ENCODE measurements at regions not wholly inside any gene's neighbourhood (a gene's known extent, or its start where the extent isn't known, plus 50 kb on each side); places are given as distances from the start of the nearest gene placed in this dataset.

DNA sequence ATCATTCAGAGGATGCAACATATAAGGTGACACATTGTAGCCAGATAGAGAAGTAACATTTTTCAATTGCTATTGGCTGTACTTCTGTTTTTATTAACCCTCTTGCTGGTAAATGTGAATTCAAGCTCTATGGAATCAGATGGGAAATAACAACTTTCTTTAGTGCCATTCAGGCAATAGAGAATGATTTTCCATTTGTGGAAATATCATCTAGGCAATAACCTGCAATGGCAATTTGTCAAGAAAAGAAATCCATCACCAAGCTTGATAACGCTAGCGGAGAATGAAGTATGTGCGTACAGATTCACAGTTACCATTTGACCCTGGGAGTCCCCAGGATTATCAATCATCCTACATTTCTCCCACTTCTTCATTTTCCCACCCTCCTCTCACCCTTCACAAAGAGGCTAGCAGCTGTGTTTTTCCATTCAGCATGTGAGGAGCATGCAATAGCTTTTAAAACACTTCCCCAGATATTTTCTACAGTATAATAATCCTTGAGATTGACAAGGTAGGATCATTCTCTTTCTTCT, 569.7 kb upstream of the KLF12 start:
- no peaks in the 10 kb centered on the region for H3K4me1 ChIP-seq (ENCODE audit: control insufficient read depth in 2 of 2, insufficient read depth in 2 of 2, low read length in 2 of 2)
- no peak overlapping the region for H3K27ac ChIP-seq (ENCODE audit: low read depth in 2 of 2, low read length in 2 of 2)
- H3K27me3 ChIP-seq (ENCODE audit: control insufficient read depth in 2 of 2, insufficient read depth in 2 of 2, low read length in 2 of 2) = no peaks in the 10 kb centered on the region
- H3K9me3 ChIP-seq (ENCODE audit: control insufficient read depth in 2 of 2, low read length in 2 of 2) = no peaks in the 10 kb centered on the region
- no peak overlapping the region for H3K4me3 ChIP-seq (ENCODE audit: low read length in 2 of 2)
- no peaks in the 10 kb centered on the region for H3K36me3 ChIP-seq (ENCODE audit: control insufficient read depth in 2 of 2, insufficient read depth in 2 of 2, low read length in 2 of 2)
- no peak overlapping the region for H3K9ac ChIP-seq (ENCODE audit: low read depth in 1 of 2, low read length in 2 of 2)

DNA sequence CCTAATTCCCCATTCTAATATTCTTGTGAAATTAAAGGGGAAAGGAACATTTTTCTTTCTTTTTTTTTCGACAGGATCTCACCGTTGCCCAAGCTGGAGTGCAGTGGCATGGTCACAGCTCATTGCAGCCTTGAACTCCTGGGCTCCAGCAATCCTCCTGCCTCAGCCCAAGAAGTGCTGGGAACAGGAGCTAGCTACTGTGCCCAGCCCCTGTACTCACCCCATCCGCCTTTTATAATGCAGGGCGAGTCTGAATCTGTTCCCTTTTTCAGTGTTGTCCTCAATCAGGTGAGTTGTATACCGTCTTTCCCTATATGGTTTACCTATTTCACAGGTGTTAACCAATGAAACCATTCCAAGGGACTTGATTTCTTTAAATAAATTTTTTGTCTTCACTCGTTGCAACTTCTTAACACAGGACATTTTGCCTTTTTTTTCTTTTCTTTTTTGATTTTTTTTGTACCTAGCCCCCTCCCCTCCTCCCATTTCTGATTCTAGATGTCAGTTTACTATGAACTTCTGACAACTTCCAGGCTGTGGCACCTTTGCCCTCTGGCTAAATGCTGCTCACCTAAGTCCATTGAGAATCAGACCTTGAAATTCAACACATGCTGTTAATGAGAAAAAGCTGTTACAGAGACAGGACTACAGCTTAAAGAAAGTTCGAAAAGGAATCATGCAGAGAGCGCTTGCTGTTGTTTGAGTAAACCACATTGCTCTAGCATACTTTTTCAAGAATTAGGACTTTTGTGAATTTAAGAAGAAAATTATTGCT, 562.1 kb upstream of the KLF12 start:
- no peaks in the 10 kb centered on the region for H3K36me3 ChIP-seq (ENCODE audit: control insufficient read depth in 2 of 2, insufficient read depth in 2 of 2, low read length in 2 of 2)
- no peaks in the 10 kb centered on the region for H3K9me3 ChIP-seq (ENCODE audit: control insufficient read depth in 2 of 2, low read length in 2 of 2)
- no peaks in the 10 kb centered on the region for H3K27me3 ChIP-seq (ENCODE audit: control insufficient read depth in 2 of 2, insufficient read depth in 2 of 2, low read length in 2 of 2)
- H3K4me1 ChIP-seq (ENCODE audit: control insufficient read depth in 2 of 2, insufficient read depth in 2 of 2, low read length in 2 of 2) = no peaks in the 10 kb centered on the region
- H3K4me3 ChIP-seq (ENCODE audit: low read length in 2 of 2) = no peak overlapping the region
- no peak overlapping the region for H3K9ac ChIP-seq (ENCODE audit: low read depth in 1 of 2, low read length in 2 of 2)
- no peak overlapping the region for H3K27ac ChIP-seq (ENCODE audit: low read depth in 2 of 2, low read length in 2 of 2)

DNA sequence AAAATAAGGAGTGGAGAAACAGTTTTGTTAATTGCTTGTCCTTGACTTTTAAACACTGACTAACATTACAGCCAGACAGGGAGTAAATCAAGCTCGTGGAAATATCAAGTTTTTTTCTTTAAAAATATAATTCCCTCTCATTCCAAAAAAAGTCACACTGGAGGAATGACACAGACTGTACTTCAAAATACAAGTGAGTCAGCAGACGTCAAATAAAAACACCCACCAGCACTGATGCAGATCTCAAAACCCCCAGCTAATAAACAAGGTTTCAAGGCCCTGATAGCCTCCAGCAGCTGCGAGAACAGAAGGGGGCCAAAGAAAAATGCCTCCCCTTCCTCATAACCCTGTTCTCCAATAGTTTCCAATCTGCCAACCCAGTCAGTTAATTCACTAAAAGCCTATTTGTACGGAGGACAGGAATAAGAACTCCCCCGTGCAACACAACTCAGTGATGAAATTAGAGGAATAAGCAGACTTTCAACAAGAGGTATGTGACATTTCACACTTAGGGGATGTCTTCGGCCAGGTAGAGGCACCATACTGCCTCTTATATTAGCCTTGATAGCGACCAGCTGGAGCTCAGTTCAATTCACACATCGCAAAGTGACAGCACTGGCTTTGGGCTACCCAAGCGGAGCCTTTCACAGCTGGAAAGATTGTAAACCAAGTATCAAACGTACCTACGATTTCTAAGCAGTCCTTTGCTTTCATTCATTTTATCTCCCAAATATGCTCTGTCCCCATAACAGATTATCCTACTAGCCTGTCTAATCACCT, 561.0 kb upstream of the KLF12 start:
- H3K27me3 ChIP-seq (ENCODE audit: control insufficient read depth in 2 of 2, insufficient read depth in 2 of 2, low read length in 2 of 2) = no peaks in the 10 kb centered on the region
- no peak overlapping the region for H3K4me3 ChIP-seq (ENCODE audit: low read length in 2 of 2)
- H3K27ac ChIP-seq (ENCODE audit: low read depth in 2 of 2, low read length in 2 of 2) = no peak overlapping the region
- no peaks in the 10 kb centered on the region for H3K4me1 ChIP-seq (ENCODE audit: control insufficient read depth in 2 of 2, insufficient read depth in 2 of 2, low read length in 2 of 2)
- H3K9me3 ChIP-seq (ENCODE audit: control insufficient read depth in 2 of 2, low read length in 2 of 2) = no peaks in the 10 kb centered on the region
- H3K9ac ChIP-seq (ENCODE audit: low read depth in 1 of 2, low read length in 2 of 2) = no peak overlapping the region
- H3K36me3 ChIP-seq (ENCODE audit: control insufficient read depth in 2 of 2, insufficient read depth in 2 of 2, low read length in 2 of 2) = no peaks in the 10 kb centered on the region

DNA sequence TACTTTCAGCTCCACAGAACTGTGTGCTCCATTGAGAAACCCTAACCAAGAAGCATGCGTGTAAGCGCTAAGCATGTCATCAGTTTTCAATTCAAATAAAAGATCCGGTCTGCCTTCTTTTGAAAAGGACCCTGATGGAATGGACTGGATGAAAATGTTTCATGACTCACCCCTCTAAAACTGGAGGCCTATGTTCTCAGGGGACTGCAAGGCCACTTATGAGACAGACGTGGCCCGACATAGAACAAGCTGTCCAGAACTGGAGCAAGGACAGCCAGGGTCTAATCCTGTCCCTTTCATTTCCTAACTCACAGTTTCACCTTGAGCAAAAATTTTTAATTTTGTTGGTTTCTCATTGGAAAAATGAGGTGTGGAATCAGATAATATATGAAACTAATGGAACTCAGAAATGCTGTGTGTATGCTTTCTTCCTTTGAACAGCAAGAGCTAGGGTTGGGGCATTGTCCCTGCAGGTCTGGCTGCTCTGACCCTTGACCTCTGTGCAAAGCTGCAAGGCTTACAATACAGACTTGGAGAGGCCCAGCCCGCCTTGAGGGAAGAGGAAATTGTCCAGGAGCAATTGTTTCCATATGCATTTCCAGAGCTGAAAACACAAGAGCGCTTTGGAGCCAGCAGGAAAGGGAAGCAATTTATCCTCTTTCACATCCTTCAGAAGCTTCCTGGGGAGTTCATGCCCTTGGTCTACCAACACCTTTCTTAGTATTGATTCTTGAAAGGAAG, 553.4 kb upstream of the KLF12 start:
- Histone ChIP-seq H3K9ac (ENCODE audit: low read depth in 1 of 2, low read length in 2 of 2) (no peak overlapping the region), H3K27ac (ENCODE audit: low read depth in 2 of 2, low read length in 2 of 2) (no peak overlapping the region), H3K9me3 (ENCODE audit: control insufficient read depth in 2 of 2, low read length in 2 of 2) (no peaks in the 10 kb centered on the region), H3K4me3 (ENCODE audit: low read length in 2 of 2) (no peak overlapping the region), H3K27me3 (ENCODE audit: control insufficient read depth in 2 of 2, insufficient read depth in 2 of 2, low read length in 2 of 2) (no peaks in the 10 kb centered on the region), H3K36me3 (ENCODE audit: control insufficient read depth in 2 of 2, insufficient read depth in 2 of 2, low read length in 2 of 2) (no peaks in the 10 kb centered on the region), H3K4me1 (ENCODE audit: control insufficient read depth in 2 of 2, insufficient read depth in 2 of 2, low read length in 2 of 2) (no peaks in the 10 kb centered on the region)

DNA sequence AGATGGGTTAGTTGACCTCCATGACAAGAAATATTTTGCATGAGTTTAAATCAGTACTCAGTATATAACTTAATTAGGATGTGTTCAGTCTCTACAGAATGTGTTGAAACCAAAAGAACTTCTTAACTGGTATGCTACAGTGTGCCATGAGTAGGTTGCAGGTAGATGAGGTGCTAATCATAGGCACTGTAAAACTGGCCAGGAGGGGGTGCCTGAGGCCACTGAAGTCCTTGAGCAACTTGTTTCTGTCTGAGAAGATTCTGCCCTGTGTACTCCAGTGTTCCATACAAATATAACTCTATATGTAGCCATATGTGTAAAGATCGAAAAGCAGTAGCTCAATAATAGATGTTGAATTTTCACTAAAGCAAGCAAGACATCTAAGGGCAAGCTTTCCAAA, 549.2 kb upstream of the KLF12 start:
- H3K36me3 ChIP-seq (ENCODE audit: control insufficient read depth in 2 of 2, insufficient read depth in 2 of 2, low read length in 2 of 2) = no peaks in the 10 kb centered on the region

DNA sequence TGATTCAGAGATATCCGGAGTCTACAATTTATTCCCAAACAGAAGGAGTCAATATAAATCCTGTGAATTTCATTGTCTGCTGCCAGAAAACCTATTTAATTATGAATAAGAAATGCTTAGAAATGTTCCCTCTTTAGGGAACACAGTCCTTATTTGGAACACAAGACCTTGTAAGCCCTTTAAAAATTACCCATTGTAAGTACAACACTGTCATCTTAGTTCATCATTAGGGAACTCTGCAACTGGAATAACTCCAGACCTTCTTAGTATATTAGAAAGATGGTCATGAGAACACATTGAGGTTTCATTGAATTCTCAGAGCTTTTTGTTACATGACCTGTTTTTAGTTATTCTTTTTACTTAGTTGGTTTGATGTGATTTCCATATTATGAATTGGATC, 548.5 kb upstream of the KLF12 start:
- H3K27me3 ChIP-seq (ENCODE audit: control insufficient read depth in 2 of 2, insufficient read depth in 2 of 2, low read length in 2 of 2) = no peaks in the 10 kb centered on the region
- H3K36me3 ChIP-seq (ENCODE audit: control insufficient read depth in 2 of 2, insufficient read depth in 2 of 2, low read length in 2 of 2) = no peaks in the 10 kb centered on the region
- H3K9ac ChIP-seq (ENCODE audit: low read depth in 1 of 2, low read length in 2 of 2) = no peak overlapping the region
- no peaks in the 10 kb centered on the region for H3K9me3 ChIP-seq (ENCODE audit: control insufficient read depth in 2 of 2, low read length in 2 of 2)
- no peaks in the 10 kb centered on the region for H3K4me1 ChIP-seq (ENCODE audit: control insufficient read depth in 2 of 2, insufficient read depth in 2 of 2, low read length in 2 of 2)
- H3K27ac ChIP-seq (ENCODE audit: low read depth in 2 of 2, low read length in 2 of 2) = no peak overlapping the region
- no peak overlapping the region for H3K4me3 ChIP-seq (ENCODE audit: low read length in 2 of 2)

More for the DNA sequence above, 549.2 kb upstream of the KLF12 start:
- Histone ChIP-seq H3K4me3 (ENCODE audit: low read length in 2 of 2) (no peak overlapping the region), H3K9me3 (ENCODE audit: control insufficient read depth in 2 of 2, low read length in 2 of 2) (no peaks in the 10 kb centered on the region), H3K27ac (ENCODE audit: low read depth in 2 of 2, low read length in 2 of 2) (no peak overlapping the region), H3K4me1 (ENCODE audit: control insufficient read depth in 2 of 2, insufficient read depth in 2 of 2, low read length in 2 of 2) (no peaks in the 10 kb centered on the region), H3K9ac (ENCODE audit: low read depth in 1 of 2, low read length in 2 of 2) (no peak overlapping the region), H3K27me3 (ENCODE audit: control insufficient read depth in 2 of 2, insufficient read depth in 2 of 2, low read length in 2 of 2) (no peaks in the 10 kb centered on the region)

DNA sequence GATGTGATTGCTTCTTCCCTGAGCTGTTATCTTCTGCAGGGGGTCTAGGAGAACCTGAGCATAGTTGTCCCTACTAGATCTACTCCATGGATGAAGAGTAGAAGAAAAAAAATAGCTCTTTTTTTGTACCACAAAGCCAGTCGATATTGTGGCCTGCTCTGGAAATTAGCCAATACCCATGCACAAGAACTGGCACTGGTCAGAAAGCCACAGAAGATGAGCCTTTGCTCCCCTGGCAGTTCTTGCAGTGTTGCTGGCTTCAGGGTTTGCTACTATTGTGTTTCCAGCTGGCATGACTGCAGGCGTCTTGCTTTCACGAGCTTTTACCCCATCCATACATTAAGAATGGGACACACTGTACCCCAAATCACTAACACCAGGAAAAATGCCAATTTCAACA, 547.7 kb upstream of the KLF12 start:
- Histone ChIP-seq H3K4me1 (ENCODE audit: control insufficient read depth in 2 of 2, insufficient read depth in 2 of 2, low read length in 2 of 2) (no peaks in the 10 kb centered on the region), H3K4me3 (ENCODE audit: low read length in 2 of 2) (no peak overlapping the region), H3K27ac (ENCODE audit: low read depth in 2 of 2, low read length in 2 of 2) (no peak overlapping the region), H3K9ac (ENCODE audit: low read depth in 1 of 2, low read length in 2 of 2) (no peak overlapping the region), H3K9me3 (ENCODE audit: control insufficient read depth in 2 of 2, low read length in 2 of 2) (no peaks in the 10 kb centered on the region), H3K27me3 (ENCODE audit: control insufficient read depth in 2 of 2, insufficient read depth in 2 of 2, low read length in 2 of 2) (no peaks in the 10 kb centered on the region), H3K36me3 (ENCODE audit: control insufficient read depth in 2 of 2, insufficient read depth in 2 of 2, low read length in 2 of 2) (no peaks in the 10 kb centered on the region)

DNA sequence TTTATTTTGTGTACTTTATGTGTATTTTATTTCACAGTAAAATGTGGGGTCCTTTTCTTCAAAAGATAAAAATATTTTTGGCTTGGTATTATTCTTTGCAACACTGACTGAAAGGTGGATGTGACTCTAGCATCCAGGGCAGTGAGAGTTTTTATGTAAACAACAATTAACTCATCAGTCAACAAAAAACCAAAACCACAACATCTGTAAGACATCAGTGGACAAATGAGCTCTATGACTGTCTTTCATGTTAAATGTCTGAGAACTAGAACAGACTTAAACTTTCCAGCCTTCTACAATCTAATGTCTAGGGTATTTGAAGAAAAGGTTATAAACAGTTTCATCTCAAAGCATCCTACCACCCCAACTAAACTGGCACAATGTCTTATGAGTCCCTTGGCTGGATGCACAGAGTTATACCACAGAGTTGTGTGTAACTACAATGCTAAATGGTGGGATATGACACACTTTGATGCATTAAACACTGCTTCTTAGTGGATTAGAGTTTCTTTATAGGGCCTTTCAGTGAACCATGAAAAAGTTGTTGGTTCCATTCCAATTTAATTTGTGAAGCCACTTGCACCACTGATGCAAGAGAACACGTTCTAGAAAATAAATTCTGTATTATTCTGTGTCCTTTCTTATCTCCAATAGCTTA, 544.2 kb upstream of the KLF12 start:
- no peaks in the 10 kb centered on the region for H3K9me3 ChIP-seq (ENCODE audit: control insufficient read depth in 2 of 2, low read length in 2 of 2)
- H3K27me3 ChIP-seq (ENCODE audit: control insufficient read depth in 2 of 2, insufficient read depth in 2 of 2, low read length in 2 of 2) = no peaks in the 10 kb centered on the region
- H3K4me3 ChIP-seq (ENCODE audit: low read length in 2 of 2) = no peak overlapping the region
- no peaks in the 10 kb centered on the region for H3K36me3 ChIP-seq (ENCODE audit: control insufficient read depth in 2 of 2, insufficient read depth in 2 of 2, low read length in 2 of 2)
- no peak overlapping the region for H3K27ac ChIP-seq (ENCODE audit: low read depth in 2 of 2, low read length in 2 of 2)
- H3K9ac ChIP-seq (ENCODE audit: low read depth in 1 of 2, low read length in 2 of 2) = no peak overlapping the region
- H3K4me1 ChIP-seq (ENCODE audit: control insufficient read depth in 2 of 2, insufficient read depth in 2 of 2, low read length in 2 of 2) = no peaks in the 10 kb centered on the region

DNA sequence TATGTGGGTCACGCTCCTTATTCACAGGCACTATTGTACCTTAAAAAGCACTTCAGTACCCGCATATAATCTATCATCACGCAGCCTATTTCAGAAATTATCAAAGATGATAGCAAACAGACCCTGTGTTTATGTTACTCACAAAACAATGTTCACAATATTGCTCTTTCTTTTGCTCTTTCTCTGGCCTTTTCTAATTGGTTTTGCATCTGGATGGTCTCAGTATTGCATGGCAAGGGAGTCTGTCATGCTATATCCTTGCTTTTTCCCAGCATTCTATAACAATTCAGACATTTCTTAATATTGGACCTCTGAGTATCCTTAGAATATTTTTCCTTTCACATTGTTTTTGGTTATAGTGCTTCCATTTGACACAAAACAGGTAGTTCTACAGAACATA, 541.8 kb upstream of the KLF12 start:
- Histone ChIP-seq H3K4me3 (ENCODE audit: low read length in 2 of 2) (no peak overlapping the region), H3K9me3 (ENCODE audit: control insufficient read depth in 2 of 2, low read length in 2 of 2) (no peaks in the 10 kb centered on the region), H3K4me1 (ENCODE audit: control insufficient read depth in 2 of 2, insufficient read depth in 2 of 2, low read length in 2 of 2) (no peaks in the 10 kb centered on the region), H3K27me3 (ENCODE audit: control insufficient read depth in 2 of 2, insufficient read depth in 2 of 2, low read length in 2 of 2) (no peaks in the 10 kb centered on the region), H3K36me3 (ENCODE audit: control insufficient read depth in 2 of 2, insufficient read depth in 2 of 2, low read length in 2 of 2) (no peaks in the 10 kb centered on the region), H3K9ac (ENCODE audit: low read depth in 1 of 2, low read length in 2 of 2) (no peak overlapping the region), H3K27ac (ENCODE audit: low read depth in 2 of 2, low read length in 2 of 2) (no peak overlapping the region)

Data from mucosa of rectum (tissue), 2 donors.